Kidney (tissue), 13 donors: ENCODE measurements at regions not wholly inside any gene's neighbourhood (a gene's known extent, or its start where the extent isn't known, plus 50 kb on each side); places are given as distances from the start of the nearest gene placed in this dataset.

Experiments used
- DNase-seq, 5 donors: peaks; one replicate each; pipeline ENCODE4 v3.0.0-alpha.2; 2013 to 2020
- FAIRE-seq: peaks from 2 replicates; lab custom pipeline; 2012; peaks lifted over from hg19 to GRCh38; lab: Jason Lieb, UNC
- H3K27ac ChIP-seq, 2 donors: one replicate each; pipeline ENCODE4 v1.7.0; 2013; ENCODE audit warnings: low read depth in 2 of 2, low read length in 2 of 2, inconsistent platforms in 1 of 2
- H3K27me3 ChIP-seq: one replicate; pipeline ENCODE4 v1.7.1; 2013; ENCODE audit warnings: low read length, inconsistent platforms; ENCODE audit not compliant: control insufficient read depth, insufficient read depth
- H3K36me3 ChIP-seq, 3 donors: one replicate each; pipeline versions ENCODE4 v1.7.0 to v1.7.1; 2013; ENCODE audit warnings: low read length in 3 of 3, control low read depth in 1 of 3, inconsistent platforms in 1 of 3; ENCODE audit not compliant: insufficient read depth in 3 of 3, control insufficient read depth in 2 of 3
- H3K4me1 ChIP-seq, 3 donors: one replicate each; pipeline versions ENCODE4 v1.7.0 to v1.7.1; 2013; ENCODE audit warnings: low read length in 3 of 3, inconsistent platforms in 1 of 3, low read depth in 1 of 3; ENCODE audit not compliant: control insufficient read depth in 2 of 3, insufficient read depth in 2 of 3
- H3K4me3 ChIP-seq, 3 donors: one replicate each; pipeline versions ENCODE4 v1.7.0 to v1.8.1; 2013; ENCODE audit warnings: low read length in 3 of 3, control low read depth in 1 of 3, inconsistent platforms in 1 of 3
- H3K9ac ChIP-seq, 3 donors: one replicate each; pipeline versions ENCODE4 v1.7.0 to v1.7.1; 2013; ENCODE audit warnings: low read length in 3 of 3, control low read depth in 1 of 3, inconsistent platforms in 1 of 3
- H3K9me3 ChIP-seq, 3 donors: one replicate each; pipeline versions ENCODE4 v1.7.0 to v1.7.1; 2013; ENCODE audit warnings: low read length in 3 of 3, control low read depth in 1 of 3, inconsistent platforms in 1 of 3; ENCODE audit not compliant: control insufficient read depth in 2 of 3, insufficient read depth in 1 of 3
- intact Hi-C: fragments of 100-400 bp; cut with DNase I; formaldehyde crosslinking; loops from one replicate; pipeline ENCODE4 v1.11.1; 2022
- TF ChIP-seq, protein P1 (sequence below): IDR thresholded peaks from 3 replicates; pipeline ENCODE4 v1.5.1; 2012; ENCODE audit warnings: mild to moderate bottlenecking, moderate library complexity, borderline replicate concordance; ENCODE audit not compliant: insufficient read depth; ENCODE audit errors: extremely low read depth
- donor health status: control.
- donor health status: control.
- donor health status: control.
- donor health status: control.
- donor health status: control.
- donor health status: DM: yes; HTN: yes; CAD: no.
- donor health status: Normal renal cell carcinoma (clear cell type).

GRCh38 chr16:73279451-73279850 is 231.5 kb upstream of the ZFHX3 start:
- no peak overlapping the region for H3K27ac ChIP-seq
- no peaks in the 10 kb centered on the region for H3K27me3 ChIP-seq
- no peak for DNase-seq
- no peak for FAIRE-seq
- TF ChIP-seq, protein P1, sequence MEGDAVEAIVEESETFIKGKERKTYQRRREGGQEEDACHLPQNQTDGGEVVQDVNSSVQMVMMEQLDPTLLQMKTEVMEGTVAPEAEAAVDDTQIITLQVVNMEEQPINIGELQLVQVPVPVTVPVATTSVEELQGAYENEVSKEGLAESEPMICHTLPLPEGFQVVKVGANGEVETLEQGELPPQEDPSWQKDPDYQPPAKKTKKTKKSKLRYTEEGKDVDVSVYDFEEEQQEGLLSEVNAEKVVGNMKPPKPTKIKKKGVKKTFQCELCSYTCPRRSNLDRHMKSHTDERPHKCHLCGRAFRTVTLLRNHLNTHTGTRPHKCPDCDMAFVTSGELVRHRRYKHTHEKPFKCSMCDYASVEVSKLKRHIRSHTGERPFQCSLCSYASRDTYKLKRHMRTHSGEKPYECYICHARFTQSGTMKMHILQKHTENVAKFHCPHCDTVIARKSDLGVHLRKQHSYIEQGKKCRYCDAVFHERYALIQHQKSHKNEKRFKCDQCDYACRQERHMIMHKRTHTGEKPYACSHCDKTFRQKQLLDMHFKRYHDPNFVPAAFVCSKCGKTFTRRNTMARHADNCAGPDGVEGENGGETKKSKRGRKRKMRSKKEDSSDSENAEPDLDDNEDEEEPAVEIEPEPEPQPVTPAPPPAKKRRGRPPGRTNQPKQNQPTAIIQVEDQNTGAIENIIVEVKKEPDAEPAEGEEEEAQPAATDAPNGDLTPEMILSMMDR: no peak
- H3K36me3 ChIP-seq: no peaks in the 10 kb centered on the region
- no peaks in the 10 kb centered on the region for H3K4me1 ChIP-seq
- no peak overlapping the region for H3K4me3 ChIP-seq
- H3K9ac ChIP-seq: no peak overlapping the region
- peaks cover 0 to 2% (median 0%) of the 10 kb centered on the region in 3 donors for H3K9me3 ChIP-seq
- intact Hi-C loops: no loop called here

DNA sequence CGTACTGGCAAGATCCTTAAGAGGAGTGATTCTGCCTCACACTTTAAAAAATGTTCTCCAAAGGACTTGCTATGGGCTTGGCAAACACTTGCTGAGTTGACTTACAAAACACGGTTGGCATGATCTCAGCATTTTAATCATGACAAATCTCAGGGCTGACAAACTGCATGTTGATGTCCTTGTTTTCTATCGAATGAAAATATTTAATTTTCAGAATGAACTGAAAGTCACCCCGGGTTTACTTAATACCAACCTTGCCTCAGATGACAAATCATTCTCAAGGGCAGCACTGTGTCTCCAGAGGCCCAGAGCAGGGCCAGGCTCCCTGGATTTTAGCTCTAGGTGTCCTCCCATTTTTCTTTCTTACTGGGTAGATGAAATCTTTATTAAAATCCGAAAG is 229.1 kb upstream of the ZFHX3 start:
- no peak overlapping the region for H3K4me3 ChIP-seq
- no peak for DNase-seq
- intact Hi-C loops: no loop called here
- H3K9me3 ChIP-seq: peaks cover 0 to 2% (median 0%) of the 10 kb centered on the region in 3 donors
- H3K27ac ChIP-seq: no peak overlapping the region
- H3K9ac ChIP-seq: no peak overlapping the region
- H3K4me1 ChIP-seq: no peaks in the 10 kb centered on the region
- TF ChIP-seq, protein P1: no peak
- H3K27me3 ChIP-seq: no peaks in the 10 kb centered on the region
- FAIRE-seq: no peak
- H3K36me3 ChIP-seq: no peaks in the 10 kb centered on the region

GRCh38 chr16:73275448-73275847 is 227.5 kb upstream of the ZFHX3 start:
- DNase-seq: no peak
- intact Hi-C loops: no loop called here

More at GRCh38 chr16:73275448-73275847, 227.5 kb upstream of the ZFHX3 start:
- FAIRE-seq: no peak
- no peaks in the 10 kb centered on the region for H3K4me1 ChIP-seq
- H3K9me3 ChIP-seq: no peaks in the 10 kb centered on the region
- H3K36me3 ChIP-seq: no peaks in the 10 kb centered on the region
- H3K27ac ChIP-seq: no peak overlapping the region
- H3K4me3 ChIP-seq: no peak overlapping the region
- TF ChIP-seq, protein P1: no peak
- H3K27me3 ChIP-seq: no peaks in the 10 kb centered on the region
- H3K9ac ChIP-seq: no peak overlapping the region
